Body of pancreas (tissue), 4 donors: ENCODE measurements at regions not wholly inside any gene's neighbourhood (a gene's known extent, or its start where the extent isn't known, plus 50 kb on each side); places are given as distances from the start of the nearest gene placed in this dataset.

ENCODE experiments used
- POLR2A ChIP-seq, 3 donors: fragments of 450-650 bp; IDR thresholded peaks; one replicate each; pipeline ENCODE4 v1.6.1; 2016; ENCODE audit warnings: antibody characterized with exemption in 3 of 3, mild to moderate bottlenecking in 2 of 3
- TF ChIP-seq, protein P1 (sequence below), 7 experiments: fragments of 450-650 bp in 4 of 7; fragments of 200-600 bp in 3 of 7; sonication (generic) in 3 of 7; IDR thresholded peaks; one replicate each; pipeline ENCODE4 v1.5.1; 2016 to 2019; ENCODE audit warnings: antibody characterized with exemption in 7 of 7

DNA sequence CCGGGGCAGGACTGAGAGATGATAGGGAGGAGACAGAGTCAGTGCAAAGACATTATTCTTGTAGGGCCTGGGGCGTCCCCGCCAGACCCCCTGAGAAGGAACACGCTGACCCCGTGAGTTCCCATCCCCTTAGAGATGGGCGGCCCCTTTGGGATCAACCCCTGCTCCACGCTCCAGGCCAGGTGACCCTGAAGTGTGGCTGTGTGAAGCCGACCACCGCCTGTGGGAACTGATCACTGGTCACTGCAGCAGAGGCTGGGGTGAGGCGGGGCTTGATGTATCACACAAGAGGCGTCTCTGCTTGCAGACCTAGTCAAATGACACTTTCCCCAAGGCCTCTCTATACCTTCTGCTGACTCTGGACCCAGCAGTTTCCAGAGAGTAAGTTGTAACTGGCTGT lies 157.4 kb upstream of the TWIST2 start:
- TF ChIP-seq, protein P1, sequence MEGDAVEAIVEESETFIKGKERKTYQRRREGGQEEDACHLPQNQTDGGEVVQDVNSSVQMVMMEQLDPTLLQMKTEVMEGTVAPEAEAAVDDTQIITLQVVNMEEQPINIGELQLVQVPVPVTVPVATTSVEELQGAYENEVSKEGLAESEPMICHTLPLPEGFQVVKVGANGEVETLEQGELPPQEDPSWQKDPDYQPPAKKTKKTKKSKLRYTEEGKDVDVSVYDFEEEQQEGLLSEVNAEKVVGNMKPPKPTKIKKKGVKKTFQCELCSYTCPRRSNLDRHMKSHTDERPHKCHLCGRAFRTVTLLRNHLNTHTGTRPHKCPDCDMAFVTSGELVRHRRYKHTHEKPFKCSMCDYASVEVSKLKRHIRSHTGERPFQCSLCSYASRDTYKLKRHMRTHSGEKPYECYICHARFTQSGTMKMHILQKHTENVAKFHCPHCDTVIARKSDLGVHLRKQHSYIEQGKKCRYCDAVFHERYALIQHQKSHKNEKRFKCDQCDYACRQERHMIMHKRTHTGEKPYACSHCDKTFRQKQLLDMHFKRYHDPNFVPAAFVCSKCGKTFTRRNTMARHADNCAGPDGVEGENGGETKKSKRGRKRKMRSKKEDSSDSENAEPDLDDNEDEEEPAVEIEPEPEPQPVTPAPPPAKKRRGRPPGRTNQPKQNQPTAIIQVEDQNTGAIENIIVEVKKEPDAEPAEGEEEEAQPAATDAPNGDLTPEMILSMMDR (IDR thresholded peaks at IDR 0.05), result no peak
- TF ChIP-seq POLR2A (IDR thresholded peaks at IDR 0.05), result no peak
